ENCODE measurements at regions not wholly inside any gene's neighbourhood (a gene's known extent, or its start where the extent isn't known, plus 50 kb on each side); places are given as distances from the start of the nearest gene placed in this dataset.

- intact Hi-C loops (cut with DNase I) = no loop called here
- peaks cover 0 to 14% (median 0%) of the 10 kb centered on the region in 9 donors for H3K4me1 ChIP-seq
- peak in 2 of 8 donors; percentile 30 to 69 for ATAC-seq
Observed at GRCh38 chr13:47545201-47546024, 455.7 kb downstream of the SUCLA2 start.

GRCh38 chr13:47539317-47539716, 461.8 kb downstream of the SUCLA2 start:
- TF ChIP-seq CTCF (IDR thresholded peaks at IDR 0.05) = no peak
- intact Hi-C loops (cut with DNase I) = no loop called here
- 67% methylated on average over 2 of the region's 2 CpGs for WGBS, 2 donors
- DNase-seq (no peak), ATAC-seq (peak in 2 of 8 donors; percentile 53 to 58)
- Histone ChIP-seq H3K27ac (peak overlapping the region in 6 of 10 donors; percentile 12 to 46 (median 38)), H3K4me3 (no peak overlapping the region), H3K36me3 (no peaks in the 10 kb centered on the region), H3K9me3 (peaks cover 0 to 22% (median under 1%) of the 10 kb centered on the region in 11 donors), H3K27me3 (no peaks in the 10 kb centered on the region), H3K4me1 (peaks cover 0 to 6% (median 0%) of the 10 kb centered on the region in 9 donors)

More at GRCh38 chr13:47545201-47546024, 455.7 kb downstream of the SUCLA2 start:
- DNase-seq = no peak
- Histone ChIP-seq H3K4me3 (no peak overlapping the region), H3K36me3 (no peaks in the 10 kb centered on the region), H3K27me3 (no peaks in the 10 kb centered on the region), H3K27ac (peak overlapping the region in 4 of 10 donors; percentile 13 to 63 (median 50)), H3K9me3 (no peaks in the 10 kb centered on the region)
- no peak for TF ChIP-seq CTCF (IDR thresholded peaks at IDR 0.05)
- WGBS, 2 donors = 49 to 54% methylated on average over 5 of the region's 5 CpGs

- WGBS, 2 donors = 83 to 90% methylated on average over 1 of the region's 1 CpG
- no peak for TF ChIP-seq CTCF (IDR thresholded peaks at IDR 0.05)
- DNase-seq (no peak), ATAC-seq (no peak)
- Histone ChIP-seq H3K4me1 (peaks cover 0 to 6% (median 0%) of the 10 kb centered on the region in 9 donors), H3K27ac (peak overlapping the region in 1 of 10 donors; percentile 45), H3K4me3 (no peak overlapping the region), H3K9me3 (peaks cover 0 to 8% (median 0%) of the 10 kb centered on the region in 11 donors), H3K36me3 (no peaks in the 10 kb centered on the region), H3K27me3 (no peaks in the 10 kb centered on the region)
- intact Hi-C loops (cut with DNase I) = no loop called here
Observed at GRCh38 chr13:47523771-47524170, 477.3 kb downstream of the SUCLA2 start.

GRCh38 chr13:47521890-47522487, 479.1 kb downstream of the SUCLA2 start:
- no peak for TF ChIP-seq CTCF (IDR thresholded peaks at IDR 0.05)
- intact Hi-C loops (cut with DNase I) = no loop called here
- Histone ChIP-seq H3K27ac (peak overlapping the region in 6 of 10 donors; percentile 35 to 65 (median 42)), H3K4me3 (no peak overlapping the region), H3K9me3 (peaks cover 0 to 5% (median 0%) of the 10 kb centered on the region in 11 donors), H3K4me1 (peaks cover 0 to 6% (median 0%) of the 10 kb centered on the region in 9 donors), H3K27me3 (no peaks in the 10 kb centered on the region), H3K36me3 (no peaks in the 10 kb centered on the region)
- DNase-seq (no peak), ATAC-seq (peak; percentile 34 to 92 (median 67))
- WGBS, 2 donors = 61 to 67% methylated on average over 2 of the region's 2 CpGs
